ENCODE measurements at regions not wholly inside any gene's neighbourhood (a gene's known extent, or its start where the extent isn't known, plus 50 kb on each side); places are given as distances from the start of the nearest gene placed in this dataset.
"Not testable (repeated sequence)": the region's sequence is repeated elsewhere in the genome, so short reads cannot be mapped to it uniquely, and the experiment has no call there.

GRCh38 chr14:86756521-86757190, 1226.7 kb downstream of the FLRT2 start:
- TF ChIP-seq CTCF (IDR thresholded peaks at IDR 0.05): no peak
- TF ChIP-seq POLR2A (IDR thresholded peaks at IDR 0.05): no peak
- intact Hi-C loops (cut with DNase I): no loop called here
- Histone ChIP-seq H3K27me3 (no peaks in the 10 kb centered on the region), H3K27ac (no peak overlapping the region), H3K4me1 (no peaks in the 10 kb centered on the region), H3K36me3 (replicated peaks in 1 of 2; ENCODE audit: insufficient read depth in 1 of 2, low read depth in 2 of 2) (no peaks in the 10 kb centered on the region), H3K9me3 (peaks cover 0 to 4% (median 0%) of the 10 kb centered on the region in 3 donors), H3K4me3 (no peak overlapping the region)
- DNase-seq: no peak
- no peak for ATAC-seq
- WGBS, 2 donors: 70 to 72% methylated on average over 7 of the region's 7 CpGs

GRCh38 chr14:86750488-86750887, 1220.5 kb downstream of the FLRT2 start:
- H3K36me3 ChIP-seq (replicated peaks in 1 of 2; ENCODE audit: insufficient read depth in 1 of 2, low read depth in 2 of 2); H3K9me3 ChIP-seq; intact Hi-C loops (cut with DNase I); H3K4me3 ChIP-seq; ATAC-seq; H3K27me3 ChIP-seq; H3K27ac ChIP-seq; H3K4me1 ChIP-seq; DNase-seq: not testable (repeated sequence)
- 70 to 77% methylated on average over 4 of the region's 4 CpGs for WGBS, 2 donors

GRCh38 chr14:86739761-86740160, 1209.8 kb downstream of the FLRT2 start:
- DNase-seq (no peak), ATAC-seq (no peak)
- Histone ChIP-seq H3K27ac (no peak overlapping the region), H3K36me3 (replicated peaks in 1 of 2; ENCODE audit: insufficient read depth in 1 of 2, low read depth in 2 of 2) (no peaks in the 10 kb centered on the region), H3K4me3 (no peak overlapping the region), H3K4me1 (no peaks in the 10 kb centered on the region), H3K9me3 (no peaks in the 10 kb centered on the region), H3K27me3 (no peaks in the 10 kb centered on the region)
- no peak for TF ChIP-seq CTCF (IDR thresholded peaks at IDR 0.05)
- intact Hi-C loops (cut with DNase I): no loop called here

- H3K4me1 ChIP-seq; ATAC-seq; intact Hi-C loops (cut with DNase I); DNase-seq; H3K27ac ChIP-seq; H3K4me3 ChIP-seq; H3K36me3 ChIP-seq (replicated peaks in 1 of 2; ENCODE audit: insufficient read depth in 1 of 2, low read depth in 2 of 2); H3K9me3 ChIP-seq; H3K27me3 ChIP-seq: not testable (repeated sequence)
- 90 to 94% methylated on average over 2 of the region's 2 CpGs for WGBS, 2 donors
These were observed 1201.5 kb downstream of the FLRT2 start for GRCh38 chr14:86731427-86731826.

GRCh38 chr14:86723254-86723624, 1193.3 kb downstream of the FLRT2 start:
- TF ChIP-seq POLR2A (IDR thresholded peaks at IDR 0.05) (no peak), CTCF (IDR thresholded peaks at IDR 0.05) (no peak)
- no peaks in the 10 kb centered on the region for H3K9me3 ChIP-seq
- no peaks in the 10 kb centered on the region for H3K27me3 ChIP-seq
- H3K27ac ChIP-seq: no peak overlapping the region
- no peaks in the 10 kb centered on the region for H3K36me3 ChIP-seq (replicated peaks in 1 of 2; ENCODE audit: insufficient read depth in 1 of 2, low read depth in 2 of 2)
- peaks cover 7% of the 10 kb centered on the region for H3K4me1 ChIP-seq
- intact Hi-C loops (cut with DNase I): no loop called here
- no peak overlapping the region for H3K4me3 ChIP-seq
- DNase-seq (no peak), ATAC-seq (no peak)

GRCh38 chr14:86722612-86723253, 1192.8 kb downstream of the FLRT2 start:
- no peaks in the 10 kb centered on the region for H3K27me3 ChIP-seq
- H3K36me3 ChIP-seq (replicated peaks in 1 of 2; ENCODE audit: insufficient read depth in 1 of 2, low read depth in 2 of 2): no peaks in the 10 kb centered on the region
- no peak overlapping the region for H3K27ac ChIP-seq
- TF ChIP-seq POLR2A (IDR thresholded peaks at IDR 0.05): no peak
- no peak for TF ChIP-seq CTCF (IDR thresholded peaks at IDR 0.05)
- WGBS, 2 donors: 56 to 72% methylated on average over 2 of the region's 2 CpGs
- H3K4me3 ChIP-seq: no peak overlapping the region
- peaks cover 7% of the 10 kb centered on the region for H3K4me1 ChIP-seq
- DNase-seq (no peak), ATAC-seq (no peak)
- intact Hi-C loops (cut with DNase I): no loop called here
- H3K9me3 ChIP-seq: no peaks in the 10 kb centered on the region

Data from body of pancreas (tissue), 4 donors.